ENCODE measurements at regions not wholly inside any gene's neighbourhood (a gene's known extent, or its start where the extent isn't known, plus 50 kb on each side); places are given as distances from the start of the nearest gene placed in this dataset.

- DNase-seq (no peak), ATAC-seq (no peak)
- no peak overlapping the region for H3K27ac ChIP-seq
- H3K9me3 ChIP-seq = no peaks in the 10 kb centered on the region
- no peak for TF ChIP-seq CTCF (IDR thresholded peaks at IDR 0.05)
- H3K4me3 ChIP-seq = no peak overlapping the region
- peaks cover 0 to 5% (median 0%) of the 10 kb centered on the region in 3 donors for H3K27me3 ChIP-seq (ENCODE audit: insufficient read depth in 3 of 3, low read length in 2 of 3)
- intact Hi-C loops (cut with DNase I) = no loop called here
- H3K4me1 ChIP-seq = no peaks in the 10 kb centered on the region
- WGBS, 3 donors = 85 to 88% (median 86%) methylated on average over 12 of the region's 12 CpGs
- H3K36me3 ChIP-seq (ENCODE audit: insufficient read depth in 1 of 2, low read depth in 1 of 2) = no peaks in the 10 kb centered on the region
These were observed 101.7 kb upstream of the SLC66A3 start for GRCh38 chr2:11053546-11053945.

GRCh38 chr2:11054783-11055678, 100.2 kb upstream of the SLC66A3 start:
- intact Hi-C loops (cut with DNase I) = no loop called here
- DNase-seq (no peak), ATAC-seq (no peak)
- no peaks in the 10 kb centered on the region for H3K4me1 ChIP-seq
- WGBS, 3 donors = 92 to 95% (median 95%) methylated on average over 14 of the region's 14 CpGs
- peaks cover 0 to 5% (median 0%) of the 10 kb centered on the region in 3 donors for H3K27me3 ChIP-seq (ENCODE audit: insufficient read depth in 3 of 3, low read length in 2 of 3)
- H3K27ac ChIP-seq = no peak overlapping the region
- H3K9me3 ChIP-seq = no peaks in the 10 kb centered on the region
- H3K36me3 ChIP-seq (ENCODE audit: insufficient read depth in 1 of 2, low read depth in 1 of 2) = no peaks in the 10 kb centered on the region
- no peak overlapping the region for H3K4me3 ChIP-seq
- TF ChIP-seq CTCF (IDR thresholded peaks at IDR 0.05) = no peak

GRCh38 chr2:11055679-11056215, 99.5 kb upstream of the SLC66A3 start:
- H3K9me3 ChIP-seq = peaks cover 5% of the 10 kb centered on the region
- H3K4me1 ChIP-seq = no peaks in the 10 kb centered on the region
- no peak for DNase-seq
- no peak for TF ChIP-seq CTCF (IDR thresholded peaks at IDR 0.05)
- intact Hi-C loops (cut with DNase I) = no loop called here
- ATAC-seq = no peak
- no peaks in the 10 kb centered on the region for H3K36me3 ChIP-seq (ENCODE audit: insufficient read depth in 1 of 2, low read depth in 1 of 2)
- whole genome bisulfite sequencing, 3 donors = 89 to 94% (median 92%) methylated on average over 9 of the region's 9 CpGs
- H3K27me3 ChIP-seq (ENCODE audit: insufficient read depth in 3 of 3, low read length in 2 of 3) = peaks cover 0 to 5% (median 0%) of the 10 kb centered on the region in 3 donors
- no peak overlapping the region for H3K27ac ChIP-seq
- H3K4me3 ChIP-seq = no peak overlapping the region

- no peak for DNase-seq
- no peak for ATAC-seq
- intact Hi-C loops (cut with DNase I) = no loop called here
- peaks cover 0 to 5% (median 0%) of the 10 kb centered on the region in 3 donors for H3K27me3 ChIP-seq (ENCODE audit: insufficient read depth in 3 of 3, low read length in 2 of 3)
- no peak for TF ChIP-seq CTCF (IDR thresholded peaks at IDR 0.05)
- no peak overlapping the region for H3K27ac ChIP-seq
- no peaks in the 10 kb centered on the region for H3K36me3 ChIP-seq (ENCODE audit: insufficient read depth in 1 of 2, low read depth in 1 of 2)
- no peak overlapping the region for H3K4me3 ChIP-seq
- WGBS, 3 donors = 40 to 51% (median 41%) methylated on average over 6 of the region's 6 CpGs
- H3K9me3 ChIP-seq = peaks cover 13% of the 10 kb centered on the region
- no peaks in the 10 kb centered on the region for H3K4me1 ChIP-seq
These were observed 98.7 kb upstream of the SLC66A3 start for GRCh38 chr2:11056614-11057013.

Measured in psoas muscle (tissue), 7 donors.